Gastrocnemius medialis (tissue), 4 donors: ENCODE measurements at regions not wholly inside any gene's neighbourhood (a gene's known extent, or its start where the extent isn't known, plus 50 kb on each side); places are given as distances from the start of the nearest gene placed in this dataset.

Experiments
- POLR2A ChIP-seq, 2 donors: fragments of 450-650 bp; IDR thresholded peaks; one replicate each; pipeline ENCODE4 v1.6.1; 2017; ENCODE audit warnings: antibody characterized with exemption in 2 of 2, mild to moderate bottlenecking in 2 of 2, moderate library complexity in 2 of 2
- TF ChIP-seq, protein P1 (sequence below), 5 experiments: fragments of 450-650 bp in 3 of 5; fragments of 200-600 bp in 2 of 5; sonication (generic) in 2 of 5; IDR thresholded peaks in 4 of 5; conservative IDR thresholded peaks in 1 of 5; 1 replicate in 4 of 5; 2 replicates in 1 of 5; pipeline ENCODE4 v1.5.1; 2016 to 2019; ENCODE audit warnings: antibody characterized with exemption in 5 of 5, mild to moderate bottlenecking in 3 of 5, moderate library complexity in 3 of 5

DNA sequence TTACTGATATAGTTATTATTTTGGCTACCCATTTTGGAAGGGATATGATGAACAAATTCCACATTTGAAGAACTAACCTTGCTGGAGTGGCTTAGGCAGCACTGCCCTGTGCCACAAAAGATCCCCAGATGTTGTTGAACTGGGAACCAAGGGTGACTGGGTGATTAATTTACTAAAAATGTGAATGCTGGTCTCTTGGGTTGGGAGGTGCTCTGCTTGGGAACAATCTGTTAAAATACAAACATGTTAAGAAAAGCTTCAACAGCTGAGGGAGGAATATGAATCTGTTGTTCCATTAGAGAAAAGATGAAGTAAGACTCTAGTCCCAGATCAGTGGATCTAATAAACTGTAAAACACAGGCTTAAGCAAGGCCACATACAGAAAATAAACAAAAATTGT lies 1860.1 kb downstream of the SUCLG1 start:
- TF ChIP-seq, protein P1, sequence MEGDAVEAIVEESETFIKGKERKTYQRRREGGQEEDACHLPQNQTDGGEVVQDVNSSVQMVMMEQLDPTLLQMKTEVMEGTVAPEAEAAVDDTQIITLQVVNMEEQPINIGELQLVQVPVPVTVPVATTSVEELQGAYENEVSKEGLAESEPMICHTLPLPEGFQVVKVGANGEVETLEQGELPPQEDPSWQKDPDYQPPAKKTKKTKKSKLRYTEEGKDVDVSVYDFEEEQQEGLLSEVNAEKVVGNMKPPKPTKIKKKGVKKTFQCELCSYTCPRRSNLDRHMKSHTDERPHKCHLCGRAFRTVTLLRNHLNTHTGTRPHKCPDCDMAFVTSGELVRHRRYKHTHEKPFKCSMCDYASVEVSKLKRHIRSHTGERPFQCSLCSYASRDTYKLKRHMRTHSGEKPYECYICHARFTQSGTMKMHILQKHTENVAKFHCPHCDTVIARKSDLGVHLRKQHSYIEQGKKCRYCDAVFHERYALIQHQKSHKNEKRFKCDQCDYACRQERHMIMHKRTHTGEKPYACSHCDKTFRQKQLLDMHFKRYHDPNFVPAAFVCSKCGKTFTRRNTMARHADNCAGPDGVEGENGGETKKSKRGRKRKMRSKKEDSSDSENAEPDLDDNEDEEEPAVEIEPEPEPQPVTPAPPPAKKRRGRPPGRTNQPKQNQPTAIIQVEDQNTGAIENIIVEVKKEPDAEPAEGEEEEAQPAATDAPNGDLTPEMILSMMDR (IDR thresholded peaks at IDR 0.05 in 4 of 5, conservative IDR thresholded peaks at IDR 0.05 in 1 of 5): no peak
- no peak for TF ChIP-seq POLR2A (IDR thresholded peaks at IDR 0.05)
